GM23338 (cell line): ENCODE measurements at regions not wholly inside any gene's neighbourhood (a gene's known extent, or its start where the extent isn't known, plus 50 kb on each side); places are given as distances from the start of the nearest gene placed in this dataset.

Experiments
- CREB1 ChIP-seq: fragments of 250-450 bp; sonication (Bioruptor Pico); IDR thresholded peaks from 2 replicates; pipeline ENCODE4 v1.5.0; 2020; ENCODE audit warnings: low read depth, mild to moderate bottlenecking, moderate library complexity
- ETS1 ChIP-seq: IDR thresholded peaks from 2 replicates; pipeline ENCODE4 v1.6.1; 2016; ENCODE audit warnings: antibody characterized with exemption
- EZH2phosphoT487 ChIP-seq: fragments of 200-600 bp; sonication (generic); IDR thresholded peaks from one replicate; pipeline ENCODE4 v1.8.1; 2018; ENCODE audit warnings: antibody characterized with exemption; ENCODE audit not compliant: unreplicated experiment
- REST ChIP-seq: IDR thresholded peaks from one replicate; pipeline ENCODE4 v1.6.1; 2018; ENCODE audit warnings: antibody characterized with exemption; ENCODE audit not compliant: unreplicated experiment
- STAT1 ChIP-seq: IDR thresholded peaks from one replicate; pipeline ENCODE4 v1.6.1; 2016; ENCODE audit warnings: antibody characterized with exemption; ENCODE audit not compliant: unreplicated experiment
- ZNF462 ChIP-seq: fragments of 250-450 bp; sonication (Bioruptor Pico); IDR thresholded peaks from 2 replicates; pipeline ENCODE4 v1.5.0; 2020; ENCODE audit warnings: mild to moderate bottlenecking, moderate library complexity

- no peak for TF ChIP-seq REST
- TF ChIP-seq EZH2phosphoT487 = no peak
- TF ChIP-seq ZNF462 (CRISPR knock-in tag) = no peak
- no peak for TF ChIP-seq CREB1 (CRISPR knock-in tag)
- no peak for TF ChIP-seq ETS1
- TF ChIP-seq STAT1 = no peak
Measured at GRCh38 chr1:194717334-194717733, 1530.9 kb upstream of the B3GALT2 start (continued).
